ENCODE measurements at regions not wholly inside any gene's neighbourhood (a gene's known extent, or its start where the extent isn't known, plus 50 kb on each side); places are given as distances from the start of the nearest gene placed in this dataset.

GRCh38 chr9:90301277-90301653 is 341.4 kb downstream of the DIRAS2 start:
- H3F3A ChIP-seq (replicated peaks; ENCODE audit: low read depth), result no peaks in the 10 kb centered on the region
- DNase-seq (ENCODE audit: low spot score) (no peak), ATAC-seq (peak; percentile 23; the same call in 2 of the 3 replicates)
- H3K27me3 Mint-ChIP-seq (ENCODE audit: insufficient read depth, low read depth, poor library complexity), result peaks cover 2% of the 10 kb centered on the region
- no peaks in the 10 kb centered on the region for H3K36me3 Mint-ChIP-seq (ENCODE audit: low read depth)
- H3K9me3 Mint-ChIP-seq, result no peaks in the 10 kb centered on the region
- H3K79me2 ChIP-seq (replicated peaks; ENCODE audit: insufficient read depth), result no peaks in the 10 kb centered on the region
- H3K4me1 ChIP-seq (ENCODE audit: insufficient read depth), result no peaks in the 10 kb centered on the region
- TF ChIP-seq NANOG (IDR thresholded peaks at IDR 0.05; ENCODE audit: borderline replicate concordance) (no peak), STAT1 (IDR thresholded peaks at IDR 0.05; ENCODE audit: unreplicated experiment) (no peak)
- no peak overlapping the region for H2AFZ ChIP-seq
- 0 out of 2 replicates have a peak, but pooled peaks cover 4% of the 10 kb centered on the region for H3K9me2 ChIP-seq (ENCODE audit: insufficient read depth)
- H4K20me1 ChIP-seq (replicated peaks; ENCODE audit: insufficient read depth), result no peaks in the 10 kb centered on the region
- H3K4me3 Mint-ChIP-seq, result no peak overlapping the region
- H3K4me3 ChIP-seq, result no peak overlapping the region
- no peak overlapping the region for H3K27ac Mint-ChIP-seq
- no peaks in the 10 kb centered on the region for H3K27me3 ChIP-seq (ENCODE audit: insufficient read depth)
- H3K4me1 Mint-ChIP-seq, result no peaks in the 10 kb centered on the region; the same call in 2 of the 3 replicates
- H3K36me3 ChIP-seq (ENCODE audit: insufficient read depth), result no peaks in the 10 kb centered on the region
- no peak overlapping the region for H3K4me2 ChIP-seq
- H3K27ac ChIP-seq (ENCODE audit: low read depth), result no peak overlapping the region

- no peak for DNase-seq (ENCODE audit: low spot score)
- Mint-ChIP-seq H3K9me3 (no peaks in the 10 kb centered on the region), H3K27ac (no peak overlapping the region)
Observed at GRCh38 chr9:90303655-90304054, 339.0 kb downstream of the DIRAS2 start.

More at GRCh38 chr9:90303655-90304054, 339.0 kb downstream of the DIRAS2 start:
- no peak overlapping the region for H3K4me3 Mint-ChIP-seq
- no peak overlapping the region for H3K27ac ChIP-seq (ENCODE audit: low read depth)
- no peaks in the 10 kb centered on the region for H3F3A ChIP-seq (replicated peaks; ENCODE audit: low read depth)
- TF ChIP-seq ZNF462 (CRISPR knock-in tag; IDR thresholded peaks at IDR 0.05) (no peak), NANOG (IDR thresholded peaks at IDR 0.05; ENCODE audit: borderline replicate concordance) (no peak), ZNF331 (CRISPR knock-in tag; IDR thresholded peaks at IDR 0.05; ENCODE audit: low read depth) (no peak), CREB1 (CRISPR knock-in tag; IDR thresholded peaks at IDR 0.05; ENCODE audit: low read depth) (no peak), EZH2 (IDR thresholded peaks at IDR 0.05; ENCODE audit: low read depth, unreplicated experiment) (no peak), JUNB (IDR thresholded peaks at IDR 0.05; ENCODE audit: unreplicated experiment) (no peak), EZH2phosphoT487 (IDR thresholded peaks at IDR 0.05; ENCODE audit: unreplicated experiment) (no peak)
- TF ChIP-seq, protein P1, sequence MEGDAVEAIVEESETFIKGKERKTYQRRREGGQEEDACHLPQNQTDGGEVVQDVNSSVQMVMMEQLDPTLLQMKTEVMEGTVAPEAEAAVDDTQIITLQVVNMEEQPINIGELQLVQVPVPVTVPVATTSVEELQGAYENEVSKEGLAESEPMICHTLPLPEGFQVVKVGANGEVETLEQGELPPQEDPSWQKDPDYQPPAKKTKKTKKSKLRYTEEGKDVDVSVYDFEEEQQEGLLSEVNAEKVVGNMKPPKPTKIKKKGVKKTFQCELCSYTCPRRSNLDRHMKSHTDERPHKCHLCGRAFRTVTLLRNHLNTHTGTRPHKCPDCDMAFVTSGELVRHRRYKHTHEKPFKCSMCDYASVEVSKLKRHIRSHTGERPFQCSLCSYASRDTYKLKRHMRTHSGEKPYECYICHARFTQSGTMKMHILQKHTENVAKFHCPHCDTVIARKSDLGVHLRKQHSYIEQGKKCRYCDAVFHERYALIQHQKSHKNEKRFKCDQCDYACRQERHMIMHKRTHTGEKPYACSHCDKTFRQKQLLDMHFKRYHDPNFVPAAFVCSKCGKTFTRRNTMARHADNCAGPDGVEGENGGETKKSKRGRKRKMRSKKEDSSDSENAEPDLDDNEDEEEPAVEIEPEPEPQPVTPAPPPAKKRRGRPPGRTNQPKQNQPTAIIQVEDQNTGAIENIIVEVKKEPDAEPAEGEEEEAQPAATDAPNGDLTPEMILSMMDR (conservative IDR thresholded peaks at IDR 0.05; ENCODE audit: low read depth in 2 of 2), result no peak
- TF ChIP-seq, protein P2, sequence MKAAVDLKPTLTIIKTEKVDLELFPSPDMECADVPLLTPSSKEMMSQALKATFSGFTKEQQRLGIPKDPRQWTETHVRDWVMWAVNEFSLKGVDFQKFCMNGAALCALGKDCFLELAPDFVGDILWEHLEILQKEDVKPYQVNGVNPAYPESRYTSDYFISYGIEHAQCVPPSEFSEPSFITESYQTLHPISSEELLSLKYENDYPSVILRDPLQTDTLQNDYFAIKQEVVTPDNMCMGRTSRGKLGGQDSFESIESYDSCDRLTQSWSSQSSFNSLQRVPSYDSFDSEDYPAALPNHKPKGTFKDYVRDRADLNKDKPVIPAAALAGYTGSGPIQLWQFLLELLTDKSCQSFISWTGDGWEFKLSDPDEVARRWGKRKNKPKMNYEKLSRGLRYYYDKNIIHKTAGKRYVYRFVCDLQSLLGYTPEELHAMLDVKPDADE (IDR thresholded peaks at IDR 0.05), result no peak
- no peaks in the 10 kb centered on the region for H3K4me1 ChIP-seq (ENCODE audit: insufficient read depth)
- H2AFZ ChIP-seq, result no peak overlapping the region
- H4K20me1 ChIP-seq (replicated peaks; ENCODE audit: insufficient read depth), result no peaks in the 10 kb centered on the region
- no peak overlapping the region for H3K4me3 ChIP-seq
- no peaks in the 10 kb centered on the region for H3K36me3 Mint-ChIP-seq (ENCODE audit: low read depth)
- peaks cover 2% of the 10 kb centered on the region for H3K27me3 Mint-ChIP-seq (ENCODE audit: insufficient read depth, low read depth, poor library complexity)
- no peaks in the 10 kb centered on the region; the same call in 2 of the 3 replicates for H3K4me1 Mint-ChIP-seq
- H3K36me3 ChIP-seq (ENCODE audit: insufficient read depth), result no peaks in the 10 kb centered on the region
- no peak overlapping the region for H3K4me2 ChIP-seq
- H3K27me3 ChIP-seq (ENCODE audit: insufficient read depth), result no peaks in the 10 kb centered on the region
- H3K9me2 ChIP-seq (ENCODE audit: insufficient read depth), result 0 out of 2 replicates have a peak, but pooled peaks cover 4% of the 10 kb centered on the region
- H3K79me2 ChIP-seq (replicated peaks; ENCODE audit: insufficient read depth), result no peaks in the 10 kb centered on the region
- no peak for ATAC-seq

Data from GM23338 (cell line).